Sigmoid colon (tissue), 6 donors: ENCODE measurements at regions not wholly inside any gene's neighbourhood (a gene's known extent, or its start where the extent isn't known, plus 50 kb on each side); places are given as distances from the start of the nearest gene placed in this dataset.

Source experiments
- DNase-seq: peaks from one replicate; pipeline ENCODE4 v3.0.0-alpha.2; 2019
- H3K27ac ChIP-seq, 4 donors: fragments of 200-600 bp; sonication (generic); one replicate each; pipeline ENCODE4 v1.5.1; 2016 to 2019; ENCODE audit warnings: mild to moderate bottlenecking in 1 of 4
- H3K27me3 ChIP-seq, 3 donors: fragments of 200-600 bp; sonication (generic); one replicate each; pipeline ENCODE4 v1.5.1; 2019; ENCODE audit warnings: mild to moderate bottlenecking in 1 of 3
- H3K36me3 ChIP-seq, 4 donors: fragments of 200-600 bp; sonication (generic); one replicate each; pipeline ENCODE4 v1.5.1; 2016 to 2019
- H3K4me1 ChIP-seq, 4 donors: fragments of 200-600 bp; sonication (generic); one replicate each; pipeline ENCODE4 v1.5.1; 2017 to 2019
- H3K4me3 ChIP-seq, 4 donors: fragments of 200-600 bp; sonication (generic); one replicate each; pipeline ENCODE4 v1.5.1; 2017 to 2019; ENCODE audit warnings: mild to moderate bottlenecking in 2 of 4, moderate library complexity in 1 of 4
- H3K9me3 ChIP-seq, 4 donors: fragments of 200-600 bp in 3 of 4; sonication (generic) in 3 of 4; one replicate each; pipeline versions ENCODE4 v1.5.1 to v1.6.1; 2013 to 2019
- EP300 ChIP-seq, 4 donors: sonication (generic); formaldehyde crosslinking; IDR thresholded peaks; one replicate each; pipeline ENCODE4 v1.6.1; 2017; ENCODE audit warnings: antibody characterized with exemption in 4 of 4
- POLR2A ChIP-seq, 2 donors: fragments of 450-650 bp; IDR thresholded peaks; one replicate each; pipeline ENCODE4 v1.6.1; 2016; ENCODE audit warnings: antibody characterized with exemption in 2 of 2, mild to moderate bottlenecking in 2 of 2, moderate library complexity in 2 of 2
- POLR2AphosphoS5 ChIP-seq, 4 donors: sonication (generic); formaldehyde crosslinking; IDR thresholded peaks; one replicate each; pipeline ENCODE4 v1.6.1; 2017; ENCODE audit warnings: antibody characterized with exemption in 4 of 4
- WGBS, 2 donors: extraction: QIAGEN DNeasy Blood & Tissue Kit; methylation state at CpG; one replicate each; pipeline ENCODE4 v1.1.7; 2013; 5-methylcytosine and 5-hydroxymethylcytosine counted together
- intact Hi-C: fragments of 100-400 bp; cut with DNase I; formaldehyde crosslinking; loops from one replicate; pipeline ENCODE4 v1.15.1; 2023
- TF ChIP-seq, protein P1 (sequence below), 4 experiments: fragments of 450-650 bp in 3 of 4; fragments of 200-600 bp in 1 of 4; IDR thresholded peaks; one replicate each; pipeline ENCODE4 v1.5.1; 2016 to 2019; ENCODE audit warnings: antibody characterized with exemption in 4 of 4, mild to moderate bottlenecking in 3 of 4, moderate library complexity in 2 of 4
- donor health status: healthy with polysubstance abuse.
- donor health status: healthy.

GRCh38 chr5:154135125-154135817 is 55.3 kb upstream of the GALNT10 start:
- Histone ChIP-seq H3K9me3 (no peaks in the 10 kb centered on the region), H3K27ac (no peak overlapping the region), H3K4me3 (no peak overlapping the region), H3K4me1 (peaks cover 0 to 18% (median 12%) of the 10 kb centered on the region in 4 donors), H3K27me3 (no peaks in the 10 kb centered on the region), H3K36me3 (no peaks in the 10 kb centered on the region)
- no peak for TF ChIP-seq POLR2A (IDR thresholded peaks at IDR 0.05)
- TF ChIP-seq POLR2AphosphoS5 (IDR thresholded peaks at IDR 0.05), result no peak
- TF ChIP-seq EP300 (IDR thresholded peaks at IDR 0.05), result no peak
- TF ChIP-seq, protein P1, sequence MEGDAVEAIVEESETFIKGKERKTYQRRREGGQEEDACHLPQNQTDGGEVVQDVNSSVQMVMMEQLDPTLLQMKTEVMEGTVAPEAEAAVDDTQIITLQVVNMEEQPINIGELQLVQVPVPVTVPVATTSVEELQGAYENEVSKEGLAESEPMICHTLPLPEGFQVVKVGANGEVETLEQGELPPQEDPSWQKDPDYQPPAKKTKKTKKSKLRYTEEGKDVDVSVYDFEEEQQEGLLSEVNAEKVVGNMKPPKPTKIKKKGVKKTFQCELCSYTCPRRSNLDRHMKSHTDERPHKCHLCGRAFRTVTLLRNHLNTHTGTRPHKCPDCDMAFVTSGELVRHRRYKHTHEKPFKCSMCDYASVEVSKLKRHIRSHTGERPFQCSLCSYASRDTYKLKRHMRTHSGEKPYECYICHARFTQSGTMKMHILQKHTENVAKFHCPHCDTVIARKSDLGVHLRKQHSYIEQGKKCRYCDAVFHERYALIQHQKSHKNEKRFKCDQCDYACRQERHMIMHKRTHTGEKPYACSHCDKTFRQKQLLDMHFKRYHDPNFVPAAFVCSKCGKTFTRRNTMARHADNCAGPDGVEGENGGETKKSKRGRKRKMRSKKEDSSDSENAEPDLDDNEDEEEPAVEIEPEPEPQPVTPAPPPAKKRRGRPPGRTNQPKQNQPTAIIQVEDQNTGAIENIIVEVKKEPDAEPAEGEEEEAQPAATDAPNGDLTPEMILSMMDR (IDR thresholded peaks at IDR 0.05), result no peak
- intact Hi-C loops, result no loop called here
- 81% methylated on average over 9 of the region's 9 CpGs for WGBS, 2 donors
- no peak for DNase-seq

GRCh38 chr5:154136141-154136540 is 54.4 kb upstream of the GALNT10 start:
- DNase-seq, result no peak
- TF ChIP-seq EP300 (IDR thresholded peaks at IDR 0.05), result no peak
- TF ChIP-seq POLR2AphosphoS5 (IDR thresholded peaks at IDR 0.05), result no peak
- TF ChIP-seq POLR2A (IDR thresholded peaks at IDR 0.05), result no peak
- TF ChIP-seq, protein P1 (IDR thresholded peaks at IDR 0.05), result no peak
- intact Hi-C loops, result no loop called here
- Histone ChIP-seq H3K36me3 (no peaks in the 10 kb centered on the region), H3K9me3 (no peaks in the 10 kb centered on the region), H3K27me3 (no peaks in the 10 kb centered on the region), H3K4me3 (no peak overlapping the region), H3K27ac (no peak overlapping the region), H3K4me1 (peaks cover 0 to 21% (median 13%) of the 10 kb centered on the region in 4 donors)
- 92 to 94% methylated on average over 5 of the region's 5 CpGs for WGBS, 2 donors

- H3K36me3 ChIP-seq, result no peaks in the 10 kb centered on the region
- DNase-seq, result peak; percentile 71
- peaks cover 0 to 27% (median 17%) of the 10 kb centered on the region in 4 donors for H3K4me1 ChIP-seq
- intact Hi-C loops, result no loop called here
- TF ChIP-seq EP300 (IDR thresholded peaks at IDR 0.05) (no peak), POLR2AphosphoS5 (IDR thresholded peaks at IDR 0.05) (no peak), POLR2A (IDR thresholded peaks at IDR 0.05) (no peak)
- TF ChIP-seq, protein P1 (IDR thresholded peaks at IDR 0.05), result no peak
- peak overlapping the region in 3 of 4 donors; percentile 35 to 68 (median 56) for H3K27ac ChIP-seq
- no peaks in the 10 kb centered on the region for H3K9me3 ChIP-seq
- WGBS, 2 donors, result 65 to 68% methylated on average over 4 of the region's 4 CpGs
- no peak overlapping the region for H3K4me3 ChIP-seq
- H3K27me3 ChIP-seq, result no peaks in the 10 kb centered on the region
These were observed 51.8 kb upstream of the GALNT10 start for GRCh38 chr5:154138701-154139100.

GRCh38 chr5:154140381-154140780 is 50.2 kb upstream of the GALNT10 start:
- Histone ChIP-seq H3K4me3 (no peak overlapping the region), H3K36me3 (no peaks in the 10 kb centered on the region), H3K9me3 (no peaks in the 10 kb centered on the region), H3K4me1 (peaks cover 0 to 27% (median 17%) of the 10 kb centered on the region in 4 donors), H3K27me3 (no peaks in the 10 kb centered on the region), H3K27ac (no peak overlapping the region)
- TF ChIP-seq POLR2A (IDR thresholded peaks at IDR 0.05), result no peak
- TF ChIP-seq EP300 (IDR thresholded peaks at IDR 0.05), result no peak
- TF ChIP-seq, protein P1 (IDR thresholded peaks at IDR 0.05), result no peak
- no peak for TF ChIP-seq POLR2AphosphoS5 (IDR thresholded peaks at IDR 0.05)
- intact Hi-C loops, result no loop called here
- DNase-seq, result no peak
